OCI-LY1 (cell line): ENCODE measurements at regions not wholly inside any gene's neighbourhood (a gene's known extent, or its start where the extent isn't known, plus 50 kb on each side); places are given as distances from the start of the nearest gene placed in this dataset.

Experiments used
- EZH2 ChIP-seq: fragments of 200-600 bp; sonication (generic), shearing (Covaris generic); IDR thresholded peaks from 2 replicates; pipeline ENCODE4 v1.8.0; 2017; ENCODE audit warnings: borderline replicate concordance, mixed run types, mild to moderate bottlenecking, antibody characterized with exemption, low read length, moderate library complexity, mixed read lengths
- TF ChIP-seq, protein P1 (sequence below): fragments of 200-600 bp; sonication (generic), shearing (Covaris generic); IDR thresholded peaks from 2 replicates; pipeline ENCODE4 v1.5.1; 2017; ENCODE audit warnings: mild to moderate bottlenecking, antibody characterized with exemption, low read length, moderate library complexity, mixed read lengths

- TF ChIP-seq, protein P1, sequence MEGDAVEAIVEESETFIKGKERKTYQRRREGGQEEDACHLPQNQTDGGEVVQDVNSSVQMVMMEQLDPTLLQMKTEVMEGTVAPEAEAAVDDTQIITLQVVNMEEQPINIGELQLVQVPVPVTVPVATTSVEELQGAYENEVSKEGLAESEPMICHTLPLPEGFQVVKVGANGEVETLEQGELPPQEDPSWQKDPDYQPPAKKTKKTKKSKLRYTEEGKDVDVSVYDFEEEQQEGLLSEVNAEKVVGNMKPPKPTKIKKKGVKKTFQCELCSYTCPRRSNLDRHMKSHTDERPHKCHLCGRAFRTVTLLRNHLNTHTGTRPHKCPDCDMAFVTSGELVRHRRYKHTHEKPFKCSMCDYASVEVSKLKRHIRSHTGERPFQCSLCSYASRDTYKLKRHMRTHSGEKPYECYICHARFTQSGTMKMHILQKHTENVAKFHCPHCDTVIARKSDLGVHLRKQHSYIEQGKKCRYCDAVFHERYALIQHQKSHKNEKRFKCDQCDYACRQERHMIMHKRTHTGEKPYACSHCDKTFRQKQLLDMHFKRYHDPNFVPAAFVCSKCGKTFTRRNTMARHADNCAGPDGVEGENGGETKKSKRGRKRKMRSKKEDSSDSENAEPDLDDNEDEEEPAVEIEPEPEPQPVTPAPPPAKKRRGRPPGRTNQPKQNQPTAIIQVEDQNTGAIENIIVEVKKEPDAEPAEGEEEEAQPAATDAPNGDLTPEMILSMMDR: no peak
- TF ChIP-seq EZH2: no peak
Measured at GRCh38 chr12:66941150-66941549, 262.3 kb upstream of the GRIP1 start.
